Endothelial cell of umbilical vein (primary cell): ENCODE measurements at regions not wholly inside any gene's neighbourhood (a gene's known extent, or its start where the extent isn't known, plus 50 kb on each side); places are given as distances from the start of the nearest gene placed in this dataset.

Experiments
- BruUV-seq: library from RNA; stranded (reverse); fragments of 400-500 nt; replicated peaks from 2 replicates; lab custom pipeline; 2021; lab: Mats Ljungman, UMichigan
- CTCF ChIA-PET: fragments of 300-600, 350-600 bp; sonication (Branson Sonifier 250); formaldehyde crosslinking; loops from one replicate; lab custom pipeline; 2021; ENCODE audit warnings: antibody characterized with exemption, inconsistent platforms; lab: Charles Lee
- POLR2A ChIA-PET: fragments of 300-600, 350-600 bp; sonication (Branson Sonifier 250); formaldehyde crosslinking; loops from one replicate; lab custom pipeline; 2021; ENCODE audit warnings: antibody characterized with exemption, inconsistent platforms; lab: Charles Lee
- DNase-seq: peaks from one replicate; pipeline ENCODE4 v3.0.0-alpha.2; 2011; ENCODE audit warnings: low read depth, low spot score
- FAIRE-seq: peaks from 2 replicates; lab custom pipeline; 2011; peaks lifted over from hg19 to GRCh38; lab: Jason Lieb, UNC
- H2AFZ ChIP-seq: 2 replicates; pipeline ENCODE4 v1.6.0; 2012; ENCODE audit warnings: low read depth, low read length, control low read depth, inconsistent platforms
- H3K27ac ChIP-seq: 2 replicates; pipeline ENCODE4 v1.5.1; 2011; ENCODE audit warnings: low read depth, mild to moderate bottlenecking, control low read depth, low read length, moderate library complexity; ENCODE audit not compliant: insufficient read depth
- H3K27me3 ChIP-seq, 2 experiments: 2 replicates each; pipeline versions ENCODE4 v1.6.0 to v1.6.1; 2011; ENCODE audit warnings: low read length in 2 of 2, mixed read lengths in 1 of 2; ENCODE audit not compliant: control insufficient read depth in 2 of 2, insufficient read depth in 2 of 2
- H3K36me3 ChIP-seq, 2 experiments: 2 replicates in 1 of 2; 3 replicates in 1 of 2; pipeline ENCODE4 v1.5.1; 2011; ENCODE audit warnings: low read length in 2 of 2, mild to moderate bottlenecking in 1 of 2, moderate library complexity in 1 of 2; ENCODE audit not compliant: control insufficient read depth in 2 of 2, insufficient read depth in 2 of 2; ENCODE audit errors: extremely low read depth in 1 of 2
- H3K4me1 ChIP-seq: 3 replicates; pipeline ENCODE4 v1.5.1; 2011; ENCODE audit warnings: mild to moderate bottlenecking, low read length; ENCODE audit not compliant: control insufficient read depth, insufficient read depth; ENCODE audit errors: extremely low read depth
- H3K4me2 ChIP-seq: 2 replicates; pipeline ENCODE4 v1.6.1; 2011; ENCODE audit warnings: low read length, control low read depth, mixed read lengths; ENCODE audit not compliant: insufficient read depth
- H3K4me3 ChIP-seq, 3 experiments: fragments of 200-600 bp in 1 of 3; sonication (generic), shearing (Covaris generic) in 1 of 3; replicated peaks in 1 of 3; 2 replicates each; pipeline ENCODE4 v1.5.1; 2011 to 2016; ENCODE audit warnings: control low read depth in 3 of 3, low read length in 3 of 3, mild to moderate bottlenecking in 2 of 3, inconsistent platforms in 1 of 3, low read depth in 1 of 3, moderate library complexity in 1 of 3; ENCODE audit not compliant: insufficient read depth in 1 of 3
- H3K79me2 ChIP-seq: 2 replicates; pipeline ENCODE4 v1.6.0; 2012; ENCODE audit warnings: low read length, inconsistent platforms; ENCODE audit not compliant: control insufficient read depth, insufficient read depth
- H3K9ac ChIP-seq: replicated peaks from 2 replicates; pipeline ENCODE3; 2011; ENCODE audit warnings: low read length, control low read depth; ENCODE audit not compliant: insufficient read depth; ENCODE audit errors: extremely low read depth
- H3K9me1 ChIP-seq: replicated peaks from 3 replicates; pipeline ENCODE4 v1.6.0; 2011; ENCODE audit warnings: mild to moderate bottlenecking, low read length; ENCODE audit not compliant: control insufficient read depth, insufficient read depth; ENCODE audit errors: extremely low read depth
- H3K9me3 ChIP-seq: replicated peaks from 2 replicates; pipeline ENCODE4 v1.5.1; 2012; ENCODE audit warnings: low read length, inconsistent platforms; ENCODE audit not compliant: control insufficient read depth, insufficient read depth
- H4K20me1 ChIP-seq: replicated peaks from 2 replicates; pipeline ENCODE3; 2011; ENCODE audit warnings: mild to moderate bottlenecking, low read length; ENCODE audit not compliant: control insufficient read depth, insufficient read depth; ENCODE audit errors: extremely low read depth
- CTCF ChIP-seq, 2 donors: IDR thresholded peaks; 1 replicate in 1 of 2; 2 replicates in 1 of 2; pipeline ENCODE4 v1.5.1; 2011; ENCODE audit warnings: low read length in 2 of 2, mild to moderate bottlenecking in 2 of 2, moderate library complexity in 2 of 2, control low read depth in 1 of 2, inconsistent platforms in 1 of 2, low read depth in 1 of 2; ENCODE audit not compliant: insufficient read depth in 1 of 2; ENCODE audit errors: extremely low read depth in 1 of 2
- EZH2 ChIP-seq: IDR thresholded peaks from 2 replicates; pipeline ENCODE4 v1.6.1; 2012; ENCODE audit warnings: borderline replicate concordance, low read depth, mild to moderate bottlenecking, moderate library complexity, low read length, inconsistent platforms; ENCODE audit not compliant: severe bottlenecking
- FOS ChIP-seq: IDR thresholded peaks from 2 replicates; pipeline ENCODE4 v1.6.1; 2011; ENCODE audit warnings: mild to moderate bottlenecking, low read length, moderate library complexity, borderline replicate concordance; ENCODE audit not compliant: insufficient read depth
- GATA2 ChIP-seq: IDR thresholded peaks from 2 replicates; pipeline ENCODE4 v1.7.0; 2011; ENCODE audit warnings: low read depth, mild to moderate bottlenecking, moderate library complexity, mixed read lengths, low read length; ENCODE audit not compliant: insufficient read length, insufficient read depth
- JUN ChIP-seq: IDR thresholded peaks from 2 replicates; pipeline ENCODE4 v1.6.1; 2011; ENCODE audit warnings: borderline replicate concordance, low read depth; ENCODE audit not compliant: insufficient read length, insufficient read depth
- MAX ChIP-seq: IDR thresholded peaks from 2 replicates; pipeline ENCODE4 v1.6.1; 2011; ENCODE audit not compliant: insufficient read depth, insufficient read length
- POLR2A ChIP-seq: IDR thresholded peaks from 2 replicates; pipeline ENCODE4 v1.6.1; 2012; ENCODE audit warnings: low read depth, mild to moderate bottlenecking, control low read depth, low read length
- dilution Hi-C: fragments of 300-500 bp; cut with MboI; formaldehyde crosslinking; loops from one replicate; pipeline ENCODE4 v1.15.0; 2019; ENCODE audit warnings: low sequenced_read_pairs; ENCODE audit not compliant: extremely low pct_ligation_motif_present
- intact Hi-C: fragments of 100-400 bp; cut with micrococcal nuclease; formaldehyde crosslinking; loops from one replicate; pipeline ENCODE4 v1.10.0; 2022

GRCh38 chrX:96563646-96564045 lies 121.0 kb upstream of the DIAPH2 start:
- Histone ChIP-seq H4K20me1 (no peaks in the 10 kb centered on the region), H3K27ac (no peak overlapping the region), H3K9me3 (no peaks in the 10 kb centered on the region), H3K36me3 (no peaks in the 10 kb centered on the region), H3K4me3 (no peak overlapping the region), H3K27me3 (no peaks in the 10 kb centered on the region), H3K4me2 (no peak overlapping the region), H3K9ac (no peak overlapping the region), H3K9me1 (no peaks in the 10 kb centered on the region), H2AFZ (no peak overlapping the region), H3K79me2 (no peaks in the 10 kb centered on the region), H3K4me1 (no peaks in the 10 kb centered on the region)
- FAIRE-seq (no peak), DNase-seq (no peak)
- dilution Hi-C loops (no loop called here), intact Hi-C loops (no loop called here)
- ChIA-PET CTCF (no interaction called here), POLR2A (no interaction called here)
- no TSS peak for BruUV-seq
- TF ChIP-seq GATA2 = no peak
- TF ChIP-seq CTCF (IDR thresholded peaks at IDR 0.05; ENCODE audit: extremely low read depth in 1 of 2, insufficient read depth in 1 of 2, low read depth in 1 of 2, low read length in 2 of 2) = no peak
- TF ChIP-seq MAX = no peak
- TF ChIP-seq POLR2A = no peak
- no peak for TF ChIP-seq EZH2

GRCh38 chrX:96564595-96564994 lies 120.0 kb upstream of the DIAPH2 start:
- H3K9me1 ChIP-seq = no peaks in the 10 kb centered on the region
- DNase-seq (no peak), FAIRE-seq (no peak)
- TF ChIP-seq FOS = no peak
- no peak for TF ChIP-seq EZH2
- no peak for TF ChIP-seq CTCF (IDR thresholded peaks at IDR 0.05; ENCODE audit: extremely low read depth in 1 of 2, insufficient read depth in 1 of 2, low read depth in 1 of 2, low read length in 2 of 2)
- peak; percentile 37 for TF ChIP-seq JUN
- TF ChIP-seq POLR2A = no peak
- no peak for TF ChIP-seq MAX
- intact Hi-C loops = no loop called here
- no peaks in the 10 kb centered on the region for H3K4me1 ChIP-seq
- no peaks in the 10 kb centered on the region for H3K36me3 ChIP-seq
- H3K27ac ChIP-seq = no peak overlapping the region
- dilution Hi-C loops = no loop called here
- H3K79me2 ChIP-seq = no peaks in the 10 kb centered on the region
- no peak overlapping the region for H2AFZ ChIP-seq
- POLR2A ChIA-PET = no interaction called here
- no TSS peak for BruUV-seq
- H4K20me1 ChIP-seq = no peaks in the 10 kb centered on the region
- H3K27me3 ChIP-seq = no peaks in the 10 kb centered on the region
- no peak overlapping the region for H3K4me3 ChIP-seq
- no peaks in the 10 kb centered on the region for H3K9me3 ChIP-seq
- CTCF ChIA-PET = no interaction called here
- no peak overlapping the region for H3K9ac ChIP-seq
- H3K4me2 ChIP-seq = no peak overlapping the region
